H1 (cell line): ENCODE measurements at regions not wholly inside any gene's neighbourhood (a gene's known extent, or its start where the extent isn't known, plus 50 kb on each side); places are given as distances from the start of the nearest gene placed in this dataset.

Source experiments
- EZH2 ChIP-seq: fragments of 200-600 bp; sonication (generic); IDR thresholded peaks from 2 replicates; pipeline ENCODE4 v1.7.1; 2012; ENCODE audit warnings: low read depth, mild to moderate bottlenecking, moderate library complexity, low read length, inconsistent platforms; ENCODE audit not compliant: severe bottlenecking
- KDM1A ChIP-seq: fragments of 200-600, 300-600 bp; sonication (generic); IDR thresholded peaks from 2 replicates; pipeline ENCODE4 v1.7.1; 2016; ENCODE audit warnings: mild to moderate bottlenecking, low read length, borderline replicate concordance
- KDM5A ChIP-seq: fragments of 200-600 bp; IDR thresholded peaks from 2 replicates; pipeline ENCODE4 v1.7.1; 2012; ENCODE audit warnings: mild to moderate bottlenecking, low read length, inconsistent platforms, mixed read lengths
- NANOG ChIP-seq: IDR thresholded peaks from 2 replicates; pipeline ENCODE4 v1.6.1; 2011; ENCODE audit warnings: low read length, low read depth, mild to moderate bottlenecking, inconsistent platforms; ENCODE audit not compliant: insufficient read depth, poor library complexity, severe bottlenecking
- RFX5 ChIP-seq: IDR thresholded peaks from 2 replicates; pipeline ENCODE4 v1.6.1; 2011; ENCODE audit warnings: low read depth, low read length, improper control_type of control experiment, borderline replicate concordance
- SP4 ChIP-seq: IDR thresholded peaks from 2 replicates; pipeline ENCODE4 v1.6.1; 2012; ENCODE audit warnings: low read length, inconsistent platforms
- YY1 ChIP-seq: IDR thresholded peaks from 2 replicates; pipeline ENCODE4 v1.6.1; 2011; ENCODE audit warnings: low read depth, mild to moderate bottlenecking, low read length
- TF ChIP-seq, protein P1 (sequence below), 3 experiments: IDR thresholded peaks; 1 replicate in 2 of 3; 2 replicates in 1 of 3; pipeline versions ENCODE4 v1.5.1 to v1.6.1; 2011; ENCODE audit warnings: low read length in 3 of 3, mild to moderate bottlenecking in 3 of 3, inconsistent platforms in 2 of 3, low read depth in 1 of 3, moderate library complexity in 1 of 3; ENCODE audit not compliant: insufficient read depth in 1 of 3; ENCODE audit errors: control extremely low read depth in 1 of 3

DNA sequence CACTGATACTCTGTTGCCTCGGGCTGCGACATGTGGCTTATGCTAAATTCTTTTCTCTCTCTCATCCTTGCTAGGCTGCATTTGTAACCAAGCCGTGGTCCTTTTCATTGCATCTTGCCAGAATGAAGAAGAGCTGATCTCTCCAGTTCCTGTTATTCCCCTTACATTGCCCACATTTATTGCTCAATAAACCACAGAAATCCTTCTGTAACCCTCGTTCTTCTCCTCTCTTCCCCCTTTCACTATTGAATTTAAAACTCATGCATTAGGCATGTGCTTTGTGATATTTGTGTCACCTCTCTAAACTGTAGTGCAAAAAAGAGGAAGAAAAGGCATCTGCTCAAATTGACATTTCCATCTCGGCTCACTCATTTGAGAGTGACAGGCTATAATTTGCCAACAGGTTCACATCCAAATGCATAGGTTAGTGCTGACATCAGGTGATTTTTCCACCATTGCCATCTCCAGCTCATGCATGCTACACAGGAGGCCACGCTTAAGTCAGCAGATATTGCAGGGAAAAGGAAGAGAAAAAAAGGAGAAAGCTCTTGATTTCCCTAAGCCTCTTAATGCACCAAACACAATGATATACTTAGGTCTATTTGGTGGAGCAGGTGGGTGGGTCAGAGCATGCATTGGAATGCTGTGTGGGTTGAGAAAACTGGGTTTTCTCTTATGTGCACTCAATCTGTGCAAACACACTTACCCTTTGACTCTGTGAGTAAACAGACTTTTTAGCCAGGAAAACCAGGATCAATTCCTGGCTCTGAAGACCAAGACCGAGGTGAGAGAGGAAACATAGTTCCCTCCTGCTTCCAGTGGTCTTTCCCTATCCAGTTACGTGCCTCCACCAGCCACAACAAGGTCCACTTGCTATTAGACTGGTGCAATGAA lies 642.7 kb downstream of the HS3ST4 start (continued):
- TF ChIP-seq KDM5A, result no peak
- TF ChIP-seq YY1, result no peak
- TF ChIP-seq, protein P1, sequence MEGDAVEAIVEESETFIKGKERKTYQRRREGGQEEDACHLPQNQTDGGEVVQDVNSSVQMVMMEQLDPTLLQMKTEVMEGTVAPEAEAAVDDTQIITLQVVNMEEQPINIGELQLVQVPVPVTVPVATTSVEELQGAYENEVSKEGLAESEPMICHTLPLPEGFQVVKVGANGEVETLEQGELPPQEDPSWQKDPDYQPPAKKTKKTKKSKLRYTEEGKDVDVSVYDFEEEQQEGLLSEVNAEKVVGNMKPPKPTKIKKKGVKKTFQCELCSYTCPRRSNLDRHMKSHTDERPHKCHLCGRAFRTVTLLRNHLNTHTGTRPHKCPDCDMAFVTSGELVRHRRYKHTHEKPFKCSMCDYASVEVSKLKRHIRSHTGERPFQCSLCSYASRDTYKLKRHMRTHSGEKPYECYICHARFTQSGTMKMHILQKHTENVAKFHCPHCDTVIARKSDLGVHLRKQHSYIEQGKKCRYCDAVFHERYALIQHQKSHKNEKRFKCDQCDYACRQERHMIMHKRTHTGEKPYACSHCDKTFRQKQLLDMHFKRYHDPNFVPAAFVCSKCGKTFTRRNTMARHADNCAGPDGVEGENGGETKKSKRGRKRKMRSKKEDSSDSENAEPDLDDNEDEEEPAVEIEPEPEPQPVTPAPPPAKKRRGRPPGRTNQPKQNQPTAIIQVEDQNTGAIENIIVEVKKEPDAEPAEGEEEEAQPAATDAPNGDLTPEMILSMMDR (IDR thresholded peaks at IDR 0.05; ENCODE audit: control extremely low read depth in 1 of 3, insufficient read depth in 1 of 3, low read depth in 1 of 3, low read length in 3 of 3), result no peak
- TF ChIP-seq KDM1A, result no peak
- TF ChIP-seq SP4, result no peak
- no peak for TF ChIP-seq RFX5
- TF ChIP-seq NANOG, result no peak
- no peak for TF ChIP-seq EZH2
- TF ChIP-seq, all 59 proteins: peak for 0
